ENCODE measurements at regions not wholly inside any gene's neighbourhood (a gene's known extent, or its start where the extent isn't known, plus 50 kb on each side); places are given as distances from the start of the nearest gene placed in this dataset.

- intact Hi-C loops (cut with DNase I; ENCODE audit: low total_unique reads): no loop called here
- DNase-seq: no peak
- TF ChIP-seq EP300 (IDR thresholded peaks at IDR 0.05): no peak
- no peak for TF ChIP-seq POLR2A (IDR thresholded peaks at IDR 0.05)
- no peak for TF ChIP-seq POLR2AphosphoS5 (IDR thresholded peaks at IDR 0.05)
- TF ChIP-seq CTCF (IDR thresholded peaks at IDR 0.05): no peak
- H3K27ac ChIP-seq: no peak overlapping the region
- H3K4me3 ChIP-seq: no peak overlapping the region
- no peaks in the 10 kb centered on the region for H3K9me3 ChIP-seq
- no peaks in the 10 kb centered on the region for H3K27me3 ChIP-seq
- H3K36me3 ChIP-seq: no peaks in the 10 kb centered on the region
- 66 to 76% (median 73%) methylated on average over 3 of the region's 3 CpGs for WGBS, 5 donors
- no peaks in the 10 kb centered on the region for H3K4me1 ChIP-seq
Observed at GRCh38 chr13:86933676-86934075, 737.5 kb upstream of the SLITRK5 start.

- WGBS, 5 donors: 77 to 93% (median 84%) methylated on average over 2 of the region's 2 CpGs
- intact Hi-C loops (cut with DNase I; ENCODE audit: low total_unique reads): no loop called here
- TF ChIP-seq CTCF (IDR thresholded peaks at IDR 0.05): no peak
- no peak for TF ChIP-seq POLR2AphosphoS5 (IDR thresholded peaks at IDR 0.05)
- TF ChIP-seq POLR2A (IDR thresholded peaks at IDR 0.05): no peak
- no peak for TF ChIP-seq EP300 (IDR thresholded peaks at IDR 0.05)
Observed at GRCh38 chr13:86937316-86937715, 733.9 kb upstream of the SLITRK5 start.

GRCh38 chr13:86945584-86945983, 725.6 kb upstream of the SLITRK5 start:
- DNase-seq: no peak
- Histone ChIP-seq H3K36me3 (no peaks in the 10 kb centered on the region), H3K27me3 (no peaks in the 10 kb centered on the region), H3K27ac (no peak overlapping the region), H3K9me3 (peaks cover 0 to 6% (median 0%) of the 10 kb centered on the region in 4 donors), H3K4me3 (no peak overlapping the region), H3K4me1 (no peaks in the 10 kb centered on the region)
- TF ChIP-seq POLR2AphosphoS5 (IDR thresholded peaks at IDR 0.05) (no peak), CTCF (IDR thresholded peaks at IDR 0.05) (no peak), EP300 (IDR thresholded peaks at IDR 0.05) (no peak), POLR2A (IDR thresholded peaks at IDR 0.05) (no peak)
- intact Hi-C loops (cut with DNase I; ENCODE audit: low total_unique reads): no loop called here
- 70 to 82% (median 74%) methylated on average over 2 of the region's 2 CpGs for WGBS, 5 donors

More at GRCh38 chr13:86937316-86937715, 733.9 kb upstream of the SLITRK5 start:
- Histone ChIP-seq H3K27ac (no peak overlapping the region), H3K27me3 (no peaks in the 10 kb centered on the region), H3K36me3 (no peaks in the 10 kb centered on the region), H3K4me1 (no peaks in the 10 kb centered on the region), H3K4me3 (no peak overlapping the region), H3K9me3 (no peaks in the 10 kb centered on the region)
- DNase-seq: no peak

GRCh38 chr13:86946734-86947133, 724.4 kb upstream of the SLITRK5 start:
- intact Hi-C loops (cut with DNase I; ENCODE audit: low total_unique reads): no loop called here
- no peak for TF ChIP-seq POLR2AphosphoS5 (IDR thresholded peaks at IDR 0.05)
- TF ChIP-seq POLR2A (IDR thresholded peaks at IDR 0.05): no peak
- no peak for TF ChIP-seq CTCF (IDR thresholded peaks at IDR 0.05)
- no peak for TF ChIP-seq EP300 (IDR thresholded peaks at IDR 0.05)
- H3K27ac ChIP-seq: no peak overlapping the region
- 62 to 81% (median 67%) methylated on average over 2 of the region's 2 CpGs for WGBS, 5 donors
- no peaks in the 10 kb centered on the region for H3K36me3 ChIP-seq
- H3K4me3 ChIP-seq: no peak overlapping the region
- peaks cover 0 to 6% (median 0%) of the 10 kb centered on the region in 4 donors for H3K9me3 ChIP-seq
- H3K27me3 ChIP-seq: no peaks in the 10 kb centered on the region
- no peak for DNase-seq
- H3K4me1 ChIP-seq: no peaks in the 10 kb centered on the region

Data from stomach (tissue), 8 donors.